SH-SY5Y (cell line): ENCODE measurements at regions not wholly inside any gene's neighbourhood (a gene's known extent, or its start where the extent isn't known, plus 50 kb on each side); places are given as distances from the start of the nearest gene placed in this dataset.

Experiments
- GATA2 ChIP-seq: IDR thresholded peaks from 2 replicates; pipeline ENCODE4 v1.6.1; 2011; ENCODE audit warnings: mild to moderate bottlenecking, low read depth, low read length
- GATA3 ChIP-seq: IDR thresholded peaks from 2 replicates; pipeline ENCODE4 v1.6.1; 2011; ENCODE audit warnings: low read depth, mild to moderate bottlenecking, low read length, moderate library complexity

- TF ChIP-seq GATA3 (no peak), GATA2 (no peak)
These were observed 700.0 kb downstream of the MAFB start for GRCh38 chr20:39988991-39989390.
